Fibroblast of lung (primary cell): ENCODE measurements at regions not wholly inside any gene's neighbourhood (a gene's known extent, or its start where the extent isn't known, plus 50 kb on each side); places are given as distances from the start of the nearest gene placed in this dataset.

Experiments
- DNase-seq, 2 donors: peaks; one replicate each; pipeline versions ENCODE4 v3.0.0 to v3.0.0-alpha.2; 2010; ENCODE audit warnings: low read depth in 2 of 2
- H2AFZ ChIP-seq: 2 replicates; pipeline ENCODE4 v1.5.1; 2012; ENCODE audit warnings: low read length, control low read depth, inconsistent platforms
- H3K27ac ChIP-seq: 2 replicates; pipeline ENCODE4 v1.5.1; 2011; ENCODE audit warnings: low read length, control low read depth; ENCODE audit not compliant: insufficient read depth
- H3K27me3 ChIP-seq: 2 replicates; pipeline ENCODE4 v1.5.1; 2011; ENCODE audit warnings: mild to moderate bottlenecking, low read length; ENCODE audit not compliant: control insufficient read depth, insufficient read depth
- H3K36me3 ChIP-seq: 2 replicates; pipeline ENCODE4 v1.5.1; 2011; ENCODE audit warnings: low read length; ENCODE audit not compliant: control insufficient read depth, insufficient read depth
- H3K4me1 ChIP-seq: 2 replicates; pipeline ENCODE4 v1.5.1; 2011; ENCODE audit warnings: low read length; ENCODE audit not compliant: control insufficient read depth, insufficient read depth; ENCODE audit errors: extremely low read depth
- H3K4me2 ChIP-seq: 2 replicates; pipeline ENCODE4 v1.5.1; 2011; ENCODE audit warnings: low read length, control low read depth; ENCODE audit not compliant: insufficient read depth; ENCODE audit errors: extremely low read depth
- H3K4me3 ChIP-seq, 4 experiments: fragments of 200-600 bp in 1 of 4; sonication (generic) in 1 of 4; replicated peaks in 1 of 4; 2 replicates each; pipeline ENCODE4 v1.5.1; 2011 to 2016; ENCODE audit warnings: low read length in 4 of 4, low read depth in 3 of 4, mild to moderate bottlenecking in 3 of 4, control low read depth in 2 of 4, inconsistent platforms in 1 of 4, mixed read lengths in 1 of 4; ENCODE audit not compliant: insufficient read depth in 1 of 4; ENCODE audit errors: control extremely low read depth in 1 of 4
- H3K79me2 ChIP-seq: 2 replicates; pipeline ENCODE4 v1.5.1; 2012; ENCODE audit warnings: mild to moderate bottlenecking, low read length, inconsistent platforms; ENCODE audit not compliant: control insufficient read depth, insufficient read depth
- H3K9ac ChIP-seq: 2 replicates; pipeline ENCODE4 v1.5.1; 2011; ENCODE audit warnings: mild to moderate bottlenecking, low read length, control low read depth; ENCODE audit not compliant: insufficient read depth
- H3K9me3 ChIP-seq: 2 replicates; pipeline ENCODE4 v1.5.1; 2012; ENCODE audit warnings: low read depth, low read length; ENCODE audit not compliant: control insufficient read depth, insufficient read depth
- H4K20me1 ChIP-seq: 2 replicates; pipeline ENCODE4 v1.5.1; 2011; ENCODE audit warnings: low read length; ENCODE audit not compliant: control insufficient read depth, insufficient read depth; ENCODE audit errors: extremely low read depth
- CTCF ChIP-seq, 2 donors: IDR thresholded peaks in 1 of 2; conservative IDR thresholded peaks in 1 of 2; 1 replicate in 1 of 2; 2 replicates in 1 of 2; pipeline ENCODE4 v1.5.1; 2011 to 2012; ENCODE audit warnings: low read length in 2 of 2, control low read depth in 1 of 2, inconsistent platforms in 1 of 2, low read depth in 1 of 2, mild to moderate bottlenecking in 1 of 2
- EZH2 ChIP-seq: IDR thresholded peaks from 2 replicates; pipeline ENCODE4 v1.5.1; 2012; ENCODE audit warnings: low read length, control low read depth, mild to moderate bottlenecking; ENCODE audit errors: missing control alignments

- Histone ChIP-seq H2AFZ (no peak overlapping the region), H3K4me1 (no peaks in the 10 kb centered on the region), H3K9me3 (no peaks in the 10 kb centered on the region), H4K20me1 (no peaks in the 10 kb centered on the region), H3K9ac (no peak overlapping the region), H3K4me2 (no peak overlapping the region), H3K27me3 (no peaks in the 10 kb centered on the region), H3K27ac (no peak overlapping the region), H3K4me3 (no peak overlapping the region), H3K79me2 (no peaks in the 10 kb centered on the region), H3K36me3 (no peaks in the 10 kb centered on the region)
- TF ChIP-seq EZH2, result no peak
- no peak for DNase-seq
Measured at GRCh38 chr5:155260798-155261197, 247.2 kb downstream of the KIF4B start.

- Histone ChIP-seq H3K27ac (no peak overlapping the region), H2AFZ (no peak overlapping the region), H3K4me3 (no peak overlapping the region), H3K9me3 (no peaks in the 10 kb centered on the region), H3K4me1 (no peaks in the 10 kb centered on the region), H3K79me2 (no peaks in the 10 kb centered on the region), H4K20me1 (no peaks in the 10 kb centered on the region), H3K27me3 (no peaks in the 10 kb centered on the region), H3K4me2 (no peak overlapping the region), H3K9ac (no peak overlapping the region), H3K36me3 (no peaks in the 10 kb centered on the region)
- DNase-seq, result no peak
- no peak for TF ChIP-seq EZH2
- TF ChIP-seq CTCF (conservative IDR thresholded peaks at IDR 0.05 in 1 of 2, IDR thresholded peaks at IDR 0.05 in 1 of 2; ENCODE audit: low read depth in 1 of 2, low read length in 2 of 2), result no peak
Measured at GRCh38 chr5:155263381-155263780, 249.8 kb downstream of the KIF4B start.

- Histone ChIP-seq H3K9ac (no peak overlapping the region), H2AFZ (no peak overlapping the region), H3K9me3 (no peaks in the 10 kb centered on the region), H3K27ac (no peak overlapping the region), H3K36me3 (no peaks in the 10 kb centered on the region), H3K4me2 (no peak overlapping the region), H3K79me2 (no peaks in the 10 kb centered on the region), H3K4me3 (no peak overlapping the region), H3K4me1 (no peaks in the 10 kb centered on the region), H4K20me1 (no peaks in the 10 kb centered on the region), H3K27me3 (no peaks in the 10 kb centered on the region)
- TF ChIP-seq EZH2 (no peak), CTCF (conservative IDR thresholded peaks at IDR 0.05 in 1 of 2, IDR thresholded peaks at IDR 0.05 in 1 of 2; ENCODE audit: low read depth in 1 of 2, low read length in 2 of 2) (no peak)
- no peak for DNase-seq
Measured at GRCh38 chr5:155264809-155265208, 251.3 kb downstream of the KIF4B start.
